ENCODE measurements at regions not wholly inside any gene's neighbourhood (a gene's known extent, or its start where the extent isn't known, plus 50 kb on each side); places are given as distances from the start of the nearest gene placed in this dataset.

DNA sequence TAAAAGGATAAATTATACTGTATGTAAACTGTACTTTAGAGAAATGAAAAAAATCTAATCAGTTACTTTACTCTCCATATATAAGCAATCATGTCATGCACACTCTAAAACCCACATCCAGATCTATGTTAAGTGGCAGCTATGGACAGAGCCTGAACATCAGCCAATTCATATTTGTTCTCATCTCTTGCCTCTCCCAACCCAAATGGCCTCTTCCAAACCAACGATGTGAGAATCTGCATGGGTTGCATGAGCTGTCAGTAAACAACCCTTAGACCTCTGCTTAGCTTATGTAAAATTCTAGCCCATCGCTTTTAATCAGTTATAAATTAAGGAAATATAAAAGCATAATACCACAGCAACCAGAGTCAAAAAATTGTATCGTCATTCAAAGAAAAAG, 288.7 kb upstream of the INTU start:
- no peak for TF ChIP-seq POLR2A (IDR thresholded peaks at IDR 0.05)
- TF ChIP-seq, protein P1, sequence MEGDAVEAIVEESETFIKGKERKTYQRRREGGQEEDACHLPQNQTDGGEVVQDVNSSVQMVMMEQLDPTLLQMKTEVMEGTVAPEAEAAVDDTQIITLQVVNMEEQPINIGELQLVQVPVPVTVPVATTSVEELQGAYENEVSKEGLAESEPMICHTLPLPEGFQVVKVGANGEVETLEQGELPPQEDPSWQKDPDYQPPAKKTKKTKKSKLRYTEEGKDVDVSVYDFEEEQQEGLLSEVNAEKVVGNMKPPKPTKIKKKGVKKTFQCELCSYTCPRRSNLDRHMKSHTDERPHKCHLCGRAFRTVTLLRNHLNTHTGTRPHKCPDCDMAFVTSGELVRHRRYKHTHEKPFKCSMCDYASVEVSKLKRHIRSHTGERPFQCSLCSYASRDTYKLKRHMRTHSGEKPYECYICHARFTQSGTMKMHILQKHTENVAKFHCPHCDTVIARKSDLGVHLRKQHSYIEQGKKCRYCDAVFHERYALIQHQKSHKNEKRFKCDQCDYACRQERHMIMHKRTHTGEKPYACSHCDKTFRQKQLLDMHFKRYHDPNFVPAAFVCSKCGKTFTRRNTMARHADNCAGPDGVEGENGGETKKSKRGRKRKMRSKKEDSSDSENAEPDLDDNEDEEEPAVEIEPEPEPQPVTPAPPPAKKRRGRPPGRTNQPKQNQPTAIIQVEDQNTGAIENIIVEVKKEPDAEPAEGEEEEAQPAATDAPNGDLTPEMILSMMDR (IDR thresholded peaks at IDR 0.05) = no peak
- WGBS, 2 donors = 72 to 83% methylated on average over 3 of the region's 3 CpGs
- intact Hi-C loops (cut with DNase I; ENCODE audit: low total_unique reads) = no loop called here
- DNase-seq (ENCODE audit: low spot score in 2 of 2) = no peak
- no peak overlapping the region for H3K4me3 ChIP-seq (ENCODE audit: low read depth, poor library complexity, severe bottlenecking)

DNA sequence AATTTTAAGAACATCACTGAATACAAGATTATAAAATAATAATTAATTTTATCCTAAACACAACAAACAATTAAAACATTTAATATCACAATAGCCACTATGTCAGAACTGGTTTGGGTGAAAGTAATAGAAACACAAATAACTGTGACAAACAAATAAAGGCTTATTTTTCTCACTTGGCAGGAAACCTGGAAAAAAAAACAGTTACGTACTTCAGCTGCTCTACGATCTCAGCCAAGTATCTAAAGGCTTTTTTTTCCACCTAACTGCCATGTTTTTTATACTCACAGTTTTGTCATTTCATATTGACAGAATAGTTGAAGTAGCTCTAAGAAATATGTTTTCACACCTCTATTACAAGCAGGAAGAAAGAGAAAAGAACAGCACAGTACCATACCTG, 284.8 kb upstream of the INTU start:
- H3K4me3 ChIP-seq (ENCODE audit: low read depth, poor library complexity, severe bottlenecking) = no peak overlapping the region
- TF ChIP-seq, protein P1 (IDR thresholded peaks at IDR 0.05) = no peak
- no peak for TF ChIP-seq POLR2A (IDR thresholded peaks at IDR 0.05)
- WGBS, 2 donors = 21 to 46% methylated on average over 2 of the region's 2 CpGs
- intact Hi-C loops (cut with DNase I; ENCODE audit: low total_unique reads) = no loop called here
- no peak for DNase-seq (ENCODE audit: low spot score in 2 of 2)

DNA sequence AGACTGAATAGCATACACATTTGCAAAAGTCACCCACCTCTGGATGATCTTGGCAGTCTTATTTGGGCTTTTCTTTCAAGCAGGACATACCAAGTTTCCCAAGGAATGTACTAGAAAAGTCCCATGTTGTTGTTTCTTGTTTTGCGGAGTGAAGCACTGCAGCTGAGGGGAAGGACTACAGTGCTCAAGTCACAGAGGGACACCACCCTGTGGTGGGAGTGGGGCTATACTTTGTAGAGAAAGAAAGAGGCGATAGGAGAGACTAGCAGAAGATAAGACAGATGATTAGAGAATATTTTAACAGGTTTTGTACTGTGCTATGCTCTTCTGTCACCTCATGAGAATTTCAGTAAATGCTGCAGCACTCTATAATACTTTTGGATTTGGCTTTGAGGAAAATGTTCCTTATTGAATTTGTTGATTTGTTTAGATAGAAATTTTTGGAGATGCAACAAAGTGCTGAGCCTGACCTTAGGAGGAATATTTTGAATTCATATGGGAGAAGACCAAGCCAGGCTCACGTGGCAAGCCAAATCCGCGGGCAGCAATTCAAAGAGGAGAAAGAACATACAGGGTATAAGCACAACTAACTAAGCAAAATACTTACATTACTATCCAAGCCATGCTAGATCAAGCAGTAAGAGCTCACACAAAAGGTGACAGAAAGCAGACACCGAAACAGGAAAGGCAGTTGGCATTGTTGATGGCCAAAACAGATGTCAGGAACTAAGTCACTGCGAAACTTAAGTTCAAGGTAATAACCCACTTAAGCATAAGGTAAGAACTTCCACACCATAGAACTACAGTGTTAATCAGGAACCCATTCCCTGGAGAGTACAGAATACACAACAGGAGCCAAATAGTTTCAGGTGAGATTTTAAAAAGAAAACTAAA, 280.3 kb upstream of the INTU start:
- WGBS, 2 donors = 70 to 77% methylated on average over 7 of the region's 7 CpGs
- DNase-seq (ENCODE audit: low spot score in 2 of 2) = no peak
- intact Hi-C loops (cut with DNase I; ENCODE audit: low total_unique reads) = no loop called here

DNA sequence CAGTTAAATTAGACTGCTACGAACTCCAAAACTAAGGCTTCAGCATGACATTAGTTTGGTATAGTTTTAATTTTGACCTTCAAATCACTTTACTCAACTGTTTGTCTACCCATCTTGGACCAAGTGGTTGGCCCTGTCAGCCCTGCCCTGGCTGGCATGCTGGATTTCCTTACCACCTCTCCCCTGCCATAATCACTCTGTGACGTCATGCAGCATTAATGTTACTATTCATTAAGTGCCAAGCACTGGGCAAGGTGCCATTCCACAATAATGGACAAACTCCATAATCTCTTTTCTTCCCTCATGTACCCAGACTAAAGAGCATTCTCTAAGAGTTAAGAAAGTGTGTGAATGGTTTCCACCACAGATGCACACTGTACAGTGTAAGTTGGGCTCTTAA, 277.0 kb upstream of the INTU start:
- H3K4me3 ChIP-seq (ENCODE audit: low read depth, poor library complexity, severe bottlenecking) = no peak overlapping the region
- 43 to 48% methylated on average over 2 of the region's 2 CpGs for WGBS, 2 donors
- intact Hi-C loops (cut with DNase I; ENCODE audit: low total_unique reads) = no loop called here
- DNase-seq (ENCODE audit: low spot score in 2 of 2) = no peak
- no peak for TF ChIP-seq POLR2A (IDR thresholded peaks at IDR 0.05)
- TF ChIP-seq, protein P1 (IDR thresholded peaks at IDR 0.05) = no peak

More for the DNA sequence above, 280.3 kb upstream of the INTU start:
- no peak overlapping the region for H3K4me3 ChIP-seq (ENCODE audit: low read depth, poor library complexity, severe bottlenecking)
- TF ChIP-seq, protein P1 (IDR thresholded peaks at IDR 0.05) = no peak
- TF ChIP-seq POLR2A (IDR thresholded peaks at IDR 0.05) = no peak

DNA sequence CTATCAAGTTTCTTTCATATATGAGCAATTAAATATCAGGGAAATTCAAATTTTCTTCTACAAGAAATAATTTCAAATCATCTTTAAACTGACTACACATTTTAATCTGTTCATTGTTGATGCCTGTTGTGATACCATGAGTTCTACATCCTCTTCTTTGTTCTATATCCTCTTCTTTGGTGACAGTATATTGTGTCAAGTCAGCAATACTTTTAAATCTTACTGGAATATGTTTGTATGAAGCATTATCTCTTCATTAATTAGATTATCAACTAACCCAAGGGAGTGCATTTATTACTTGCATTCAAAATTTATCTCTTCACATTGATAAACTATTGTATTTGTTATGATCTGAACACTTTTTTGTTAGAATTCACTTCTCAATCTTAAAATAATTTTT, 275.0 kb upstream of the INTU start:
- no peak overlapping the region for H3K4me3 ChIP-seq (ENCODE audit: low read depth, poor library complexity, severe bottlenecking)
- intact Hi-C loops (cut with DNase I; ENCODE audit: low total_unique reads) = no loop called here
- no peak for DNase-seq (ENCODE audit: low spot score in 2 of 2)
- TF ChIP-seq, protein P1 (IDR thresholded peaks at IDR 0.05) = no peak
- no peak for TF ChIP-seq POLR2A (IDR thresholded peaks at IDR 0.05)

DNA sequence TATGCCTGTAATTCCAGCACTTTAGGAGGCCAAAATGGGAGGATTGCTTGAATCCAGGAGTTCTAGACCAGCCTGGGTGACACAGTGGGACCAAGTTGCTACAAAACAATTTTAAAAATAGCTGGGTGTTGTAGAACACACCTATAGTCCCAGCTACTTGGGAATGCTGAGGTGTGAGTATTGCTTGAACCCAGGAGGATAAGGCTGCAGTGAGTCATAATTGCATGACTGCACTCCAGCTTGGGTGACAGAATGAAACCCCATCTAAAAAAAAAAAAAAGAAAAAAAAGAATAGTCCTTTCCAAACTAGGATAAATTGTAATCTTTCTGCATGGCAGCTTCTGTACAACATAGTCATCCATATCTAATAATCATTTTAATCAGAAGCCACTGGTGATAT, 270.1 kb upstream of the INTU start:
- no peak for DNase-seq (ENCODE audit: low spot score in 2 of 2)
- TF ChIP-seq, protein P1 (IDR thresholded peaks at IDR 0.05) = no peak
- TF ChIP-seq POLR2A (IDR thresholded peaks at IDR 0.05) = no peak
- intact Hi-C loops (cut with DNase I; ENCODE audit: low total_unique reads) = no loop called here
- no peak overlapping the region for H3K4me3 ChIP-seq (ENCODE audit: low read depth, poor library complexity, severe bottlenecking)

Data from lower leg skin (tissue), 4 donors.